Breast epithelium (tissue), 4 donors: ENCODE measurements at regions not wholly inside any gene's neighbourhood (a gene's known extent, or its start where the extent isn't known, plus 50 kb on each side); places are given as distances from the start of the nearest gene placed in this dataset.

ENCODE experiments used
- DNase-seq, 2 donors: peaks; one replicate each; pipeline ENCODE4 v3.0.0-alpha.2; 2019; ENCODE audit warnings: low spot score in 2 of 2
- H3K27ac ChIP-seq, 2 donors: fragments of 200-600 bp; sonication (generic) in 1 of 2; one replicate each; pipeline ENCODE4 v1.5.1; 2016 to 2019; ENCODE audit warnings: mild to moderate bottlenecking in 1 of 2
- H3K27me3 ChIP-seq, 2 donors: fragments of 200-600 bp; sonication (generic) in 1 of 2; one replicate each; pipeline versions ENCODE4 v1.5.1 to v1.6.0; 2017 to 2019; ENCODE audit warnings: control low read depth in 1 of 2, mild to moderate bottlenecking in 1 of 2
- H3K36me3 ChIP-seq: fragments of 200-600 bp; one replicate; pipeline ENCODE4 v1.5.1; 2019
- H3K4me1 ChIP-seq, 2 donors: fragments of 200-600 bp; sonication (generic); one replicate each; pipeline ENCODE4 v1.5.1; 2016 to 2019; ENCODE audit warnings: control low read depth in 1 of 2
- H3K4me3 ChIP-seq, 3 donors: fragments of 200-600 bp; sonication (generic); 1 replicate in 2 of 3; 2 replicates in 1 of 3; pipeline ENCODE4 v1.5.1; 2016 to 2019; ENCODE audit warnings: mild to moderate bottlenecking in 3 of 3, moderate library complexity in 2 of 3
- H3K9me3 ChIP-seq, 2 donors: fragments of 200-600 bp; sonication (generic) in 1 of 2; one replicate each; pipeline ENCODE4 v1.5.1; 2016 to 2019; ENCODE audit warnings: control low read depth in 1 of 2
- POLR2A ChIP-seq: fragments of 450-650 bp; IDR thresholded peaks from one replicate; pipeline ENCODE4 v1.6.1; 2016; ENCODE audit warnings: antibody characterized with exemption, mild to moderate bottlenecking, moderate library complexity
- POLR2AphosphoS5 ChIP-seq, 3 donors: sonication (generic); formaldehyde crosslinking; IDR thresholded peaks; one replicate each; pipeline ENCODE4 v1.6.1; 2017; ENCODE audit warnings: antibody characterized with exemption in 3 of 3
- intact Hi-C: fragments of 100-400 bp; cut with DNase I; formaldehyde crosslinking; loops from one replicate; pipeline ENCODE4 v1.15.1; 2023; ENCODE audit warnings: low total_unique reads
- TF ChIP-seq, protein P1 (sequence below), 3 donors: fragments of 450-650 bp; IDR thresholded peaks; one replicate each; pipeline ENCODE4 v1.5.1; 2016 to 2017; ENCODE audit warnings: antibody characterized with exemption in 3 of 3, mild to moderate bottlenecking in 3 of 3, moderate library complexity in 3 of 3

DNA sequence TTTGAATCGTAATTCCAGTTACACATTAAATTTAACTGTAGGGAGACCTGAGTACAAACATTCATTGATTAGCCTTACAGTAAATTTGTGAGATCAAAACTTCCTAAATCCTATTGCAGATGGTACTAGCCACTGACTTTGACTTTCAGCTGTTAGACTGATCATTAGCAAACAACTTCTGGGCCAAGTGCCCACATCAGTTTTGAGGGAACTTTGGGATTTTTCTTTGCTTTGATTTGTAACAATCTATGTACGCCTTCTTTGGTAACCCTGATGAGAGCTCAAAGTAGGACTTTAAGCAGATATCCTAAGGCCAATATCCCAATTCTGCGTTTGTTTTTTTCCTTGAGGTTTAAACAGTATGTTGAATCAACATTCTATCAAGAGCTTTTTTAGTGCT is 131.5 kb downstream of the DLEU7 start:
- Histone ChIP-seq H3K4me1 (no peaks in the 10 kb centered on the region), H3K27me3 (no peaks in the 10 kb centered on the region), H3K36me3 (no peaks in the 10 kb centered on the region), H3K4me3 (no peak overlapping the region), H3K9me3 (no peaks in the 10 kb centered on the region), H3K27ac (peak overlapping the region in 1 of 2 donors; percentile 0)
- DNase-seq = no peak
- TF ChIP-seq, protein P1, sequence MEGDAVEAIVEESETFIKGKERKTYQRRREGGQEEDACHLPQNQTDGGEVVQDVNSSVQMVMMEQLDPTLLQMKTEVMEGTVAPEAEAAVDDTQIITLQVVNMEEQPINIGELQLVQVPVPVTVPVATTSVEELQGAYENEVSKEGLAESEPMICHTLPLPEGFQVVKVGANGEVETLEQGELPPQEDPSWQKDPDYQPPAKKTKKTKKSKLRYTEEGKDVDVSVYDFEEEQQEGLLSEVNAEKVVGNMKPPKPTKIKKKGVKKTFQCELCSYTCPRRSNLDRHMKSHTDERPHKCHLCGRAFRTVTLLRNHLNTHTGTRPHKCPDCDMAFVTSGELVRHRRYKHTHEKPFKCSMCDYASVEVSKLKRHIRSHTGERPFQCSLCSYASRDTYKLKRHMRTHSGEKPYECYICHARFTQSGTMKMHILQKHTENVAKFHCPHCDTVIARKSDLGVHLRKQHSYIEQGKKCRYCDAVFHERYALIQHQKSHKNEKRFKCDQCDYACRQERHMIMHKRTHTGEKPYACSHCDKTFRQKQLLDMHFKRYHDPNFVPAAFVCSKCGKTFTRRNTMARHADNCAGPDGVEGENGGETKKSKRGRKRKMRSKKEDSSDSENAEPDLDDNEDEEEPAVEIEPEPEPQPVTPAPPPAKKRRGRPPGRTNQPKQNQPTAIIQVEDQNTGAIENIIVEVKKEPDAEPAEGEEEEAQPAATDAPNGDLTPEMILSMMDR (IDR thresholded peaks at IDR 0.05) = no peak
- TF ChIP-seq POLR2A (no peak), POLR2AphosphoS5 (IDR thresholded peaks at IDR 0.05) (no peak)
- intact Hi-C loops = no loop called here

DNA sequence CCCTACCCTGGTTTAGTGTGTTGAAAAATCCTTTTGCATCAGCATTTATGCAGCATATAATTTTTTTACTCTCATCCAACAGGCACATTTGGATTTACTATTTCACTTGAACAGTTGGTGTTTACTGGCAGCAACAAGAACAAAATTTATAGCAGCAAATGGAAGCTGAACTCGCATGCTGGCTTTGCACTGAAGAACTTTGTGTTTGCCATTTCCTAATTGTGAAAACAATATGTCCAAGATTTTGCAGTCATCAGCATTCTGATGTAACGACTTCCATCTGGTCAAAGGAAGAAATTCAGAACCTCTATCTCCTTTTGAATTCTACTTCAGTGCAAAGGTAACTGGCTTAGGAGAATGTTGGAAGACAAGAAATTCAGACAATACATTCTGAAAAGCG is 131.0 kb downstream of the DLEU7 start:
- Histone ChIP-seq H3K9me3 (no peaks in the 10 kb centered on the region), H3K27ac (peak overlapping the region in 1 of 2 donors; percentile 0), H3K4me1 (no peaks in the 10 kb centered on the region), H3K4me3 (peak overlapping the region in 1 of 3 donors; percentile 9), H3K27me3 (no peaks in the 10 kb centered on the region), H3K36me3 (no peaks in the 10 kb centered on the region)
- DNase-seq = no peak
- intact Hi-C loops = no loop called here
- TF ChIP-seq, protein P1 (IDR thresholded peaks at IDR 0.05) = no peak
- TF ChIP-seq POLR2AphosphoS5 (IDR thresholded peaks at IDR 0.05) (no peak), POLR2A (no peak)

DNA sequence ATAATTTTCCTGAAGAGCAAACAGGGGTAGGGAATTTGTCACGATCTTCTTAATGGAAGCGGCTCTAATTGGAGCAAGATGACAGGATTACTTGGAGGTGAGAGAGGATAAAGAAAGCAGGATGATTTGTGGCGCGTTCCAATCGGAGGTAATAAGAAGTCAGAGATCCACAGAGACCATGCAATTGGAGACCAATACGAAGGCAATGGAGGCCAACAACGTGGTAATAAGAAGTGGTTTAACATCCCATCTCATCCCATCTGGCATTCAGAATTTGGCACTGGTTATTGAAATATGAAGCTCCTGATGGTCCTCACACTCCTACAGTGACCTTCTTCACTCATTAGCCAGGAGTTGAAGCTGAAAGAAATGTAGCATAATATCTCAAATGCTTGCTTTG is 130.6 kb downstream of the DLEU7 start:
- no peak for DNase-seq
- no peaks in the 10 kb centered on the region for H3K9me3 ChIP-seq
- no peaks in the 10 kb centered on the region for H3K4me1 ChIP-seq
- H3K27me3 ChIP-seq = no peaks in the 10 kb centered on the region
- no peaks in the 10 kb centered on the region for H3K36me3 ChIP-seq
- TF ChIP-seq, protein P1 (IDR thresholded peaks at IDR 0.05) = no peak
- no peak for TF ChIP-seq POLR2AphosphoS5 (IDR thresholded peaks at IDR 0.05)
- TF ChIP-seq POLR2A = no peak
- no peak overlapping the region for H3K4me3 ChIP-seq
- intact Hi-C loops = no loop called here
- H3K27ac ChIP-seq = no peak overlapping the region

DNA sequence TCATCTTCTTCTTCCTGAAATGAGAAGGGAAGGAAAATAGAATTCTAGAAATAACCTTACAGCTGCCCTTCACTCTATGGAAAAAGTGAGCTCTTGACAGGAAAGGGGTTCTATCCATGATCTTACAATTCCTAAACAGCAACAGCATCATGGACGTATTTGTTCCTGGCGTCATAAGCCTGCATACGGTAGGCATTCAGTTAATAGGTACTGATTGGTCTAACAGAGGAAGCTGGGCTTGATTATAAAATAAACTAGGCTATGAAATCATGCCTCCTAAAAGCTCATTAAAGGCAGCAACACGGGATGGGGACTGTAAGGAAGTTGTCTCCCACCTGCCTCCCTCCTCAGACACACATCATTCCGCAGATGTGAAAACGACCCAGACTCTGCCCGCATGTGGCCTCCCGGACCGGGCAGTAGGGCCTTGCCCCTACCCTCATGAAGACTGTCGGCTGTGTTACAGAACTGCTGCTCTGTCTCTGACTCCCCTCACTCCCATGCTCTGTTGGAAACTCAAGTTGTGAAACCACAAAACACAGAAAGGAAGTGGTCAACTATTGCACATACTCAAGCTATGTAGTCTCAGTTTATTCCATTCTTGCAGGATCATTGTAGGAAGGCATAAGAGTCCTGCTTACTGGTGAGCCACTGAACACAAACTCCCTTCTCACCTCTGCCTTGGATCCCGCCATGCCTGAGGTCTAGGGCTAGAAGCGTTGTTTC is 129.8 kb downstream of the DLEU7 start:
- TF ChIP-seq POLR2AphosphoS5 (IDR thresholded peaks at IDR 0.05) = no peak
- TF ChIP-seq, protein P1 (IDR thresholded peaks at IDR 0.05) = no peak
- TF ChIP-seq POLR2A = no peak
- H3K4me1 ChIP-seq = no peaks in the 10 kb centered on the region
- H3K4me3 ChIP-seq = no peak overlapping the region
- H3K27me3 ChIP-seq = no peaks in the 10 kb centered on the region
- no peaks in the 10 kb centered on the region for H3K36me3 ChIP-seq
- no peaks in the 10 kb centered on the region for H3K9me3 ChIP-seq
- intact Hi-C loops = no loop called here
- no peak for DNase-seq
- H3K27ac ChIP-seq = no peak overlapping the region

DNA sequence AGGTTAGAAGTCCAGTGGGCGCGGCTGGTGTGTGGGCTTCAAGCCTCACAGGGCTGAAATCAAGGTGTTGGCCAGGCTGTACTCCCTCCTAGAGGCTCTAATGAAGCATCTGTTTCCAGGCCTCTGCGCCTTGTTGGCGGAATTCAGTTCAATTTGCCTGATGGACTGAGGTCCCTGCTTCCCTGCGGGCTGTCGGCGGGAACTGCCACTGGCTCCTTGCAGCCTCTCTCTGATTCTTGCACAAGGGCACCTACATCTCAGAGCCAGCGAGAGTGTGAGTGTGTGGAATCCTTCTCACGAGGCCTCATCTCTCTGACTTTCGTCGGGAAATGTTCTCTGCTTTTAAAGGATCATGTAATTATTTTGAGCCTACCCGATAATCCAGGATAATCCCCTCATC is 128.6 kb downstream of the DLEU7 start:
- intact Hi-C loops = no loop called here
- TF ChIP-seq, protein P1 (IDR thresholded peaks at IDR 0.05) = no peak
- TF ChIP-seq POLR2A (no peak), POLR2AphosphoS5 (IDR thresholded peaks at IDR 0.05) (no peak)
- H3K9me3 ChIP-seq = no peaks in the 10 kb centered on the region
- H3K27me3 ChIP-seq = no peaks in the 10 kb centered on the region
- DNase-seq = no peak
- H3K36me3 ChIP-seq = no peaks in the 10 kb centered on the region
- H3K4me3 ChIP-seq = no peak overlapping the region
- H3K4me1 ChIP-seq = no peaks in the 10 kb centered on the region
- H3K27ac ChIP-seq = no peak overlapping the region
